DND-41 (cell line): ENCODE measurements at regions not wholly inside any gene's neighbourhood (a gene's known extent, or its start where the extent isn't known, plus 50 kb on each side); places are given as distances from the start of the nearest gene placed in this dataset.

Experiments
- EZH2 ChIP-seq: IDR thresholded peaks from 3 replicates; pipeline ENCODE4 v1.6.1; 2012; ENCODE audit warnings: borderline replicate concordance, low read depth, mild to moderate bottlenecking, moderate library complexity, low read length, inconsistent platforms; ENCODE audit not compliant: severe bottlenecking
- TF ChIP-seq, protein P1 (sequence below): IDR thresholded peaks from 2 replicates; pipeline ENCODE4 v1.5.1; 2012; ENCODE audit warnings: borderline replicate concordance, low read length, moderate library complexity, mild to moderate bottlenecking; ENCODE audit not compliant: poor library complexity, severe bottlenecking; ENCODE audit errors: extremely low read depth

GRCh38 chr12:46935271-46935847 is 109.6 kb upstream of the SLC38A4 start:
- TF ChIP-seq, protein P1, sequence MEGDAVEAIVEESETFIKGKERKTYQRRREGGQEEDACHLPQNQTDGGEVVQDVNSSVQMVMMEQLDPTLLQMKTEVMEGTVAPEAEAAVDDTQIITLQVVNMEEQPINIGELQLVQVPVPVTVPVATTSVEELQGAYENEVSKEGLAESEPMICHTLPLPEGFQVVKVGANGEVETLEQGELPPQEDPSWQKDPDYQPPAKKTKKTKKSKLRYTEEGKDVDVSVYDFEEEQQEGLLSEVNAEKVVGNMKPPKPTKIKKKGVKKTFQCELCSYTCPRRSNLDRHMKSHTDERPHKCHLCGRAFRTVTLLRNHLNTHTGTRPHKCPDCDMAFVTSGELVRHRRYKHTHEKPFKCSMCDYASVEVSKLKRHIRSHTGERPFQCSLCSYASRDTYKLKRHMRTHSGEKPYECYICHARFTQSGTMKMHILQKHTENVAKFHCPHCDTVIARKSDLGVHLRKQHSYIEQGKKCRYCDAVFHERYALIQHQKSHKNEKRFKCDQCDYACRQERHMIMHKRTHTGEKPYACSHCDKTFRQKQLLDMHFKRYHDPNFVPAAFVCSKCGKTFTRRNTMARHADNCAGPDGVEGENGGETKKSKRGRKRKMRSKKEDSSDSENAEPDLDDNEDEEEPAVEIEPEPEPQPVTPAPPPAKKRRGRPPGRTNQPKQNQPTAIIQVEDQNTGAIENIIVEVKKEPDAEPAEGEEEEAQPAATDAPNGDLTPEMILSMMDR: no peak
- TF ChIP-seq EZH2: no peak
